Neural progenitor cell (in vitro differentiated cells): ENCODE measurements at regions not wholly inside any gene's neighbourhood (a gene's known extent, or its start where the extent isn't known, plus 50 kb on each side); places are given as distances from the start of the nearest gene placed in this dataset.

Experiments
- CTCF ChIP-seq: fragments of 200-600 bp; sonication (generic); IDR thresholded peaks from 2 replicates; pipeline ENCODE4 v1.5.1; 2017; ENCODE audit warnings: antibody characterized with exemption, mild to moderate bottlenecking
- EZH2phosphoT487 ChIP-seq: fragments of 200-600 bp; sonication (generic); IDR thresholded peaks from 2 replicates; pipeline ENCODE4 v1.6.1; 2017; ENCODE audit warnings: antibody characterized with exemption

GRCh38 chr17:77862890-77863813, 95.4 kb upstream of the TNRC6C start:
- no peak for TF ChIP-seq CTCF
- no peak for TF ChIP-seq EZH2phosphoT487
